Parathyroid adenoma (tissue), 2 donors: ENCODE measurements at regions not wholly inside any gene's neighbourhood (a gene's known extent, or its start where the extent isn't known, plus 50 kb on each side); places are given as distances from the start of the nearest gene placed in this dataset.

Experiments
- H2AFZ ChIP-seq: fragments of 300-600 bp; sonication (generic); one replicate; pipeline ENCODE4 v1.7.0; 2017; ENCODE audit warnings: antibody characterized with exemption, mild to moderate bottlenecking
- H3K27ac ChIP-seq: fragments of 300-600 bp; sonication (generic); one replicate; pipeline ENCODE4 v1.7.0; 2017
- H3K27me3 ChIP-seq: fragments of 300-600 bp; sonication (generic); one replicate; pipeline ENCODE4 v1.7.0; 2017; ENCODE audit warnings: low read length; ENCODE audit not compliant: control insufficient read depth, insufficient read depth
- H3K36me3 ChIP-seq: fragments of 300-600 bp; sonication (generic); one replicate; pipeline ENCODE4 v1.7.0; 2017; ENCODE audit warnings: low read length; ENCODE audit not compliant: control insufficient read depth, insufficient read depth
- H3K4me1 ChIP-seq: fragments of 300-600 bp; sonication (generic); one replicate; pipeline ENCODE4 v1.7.0; 2017; ENCODE audit warnings: control low read depth
- H3K4me2 ChIP-seq: fragments of 300-600 bp; sonication (generic); one replicate; pipeline ENCODE4 v1.7.0; 2017; ENCODE audit warnings: low read length
- H3K4me3 ChIP-seq: fragments of 300-600 bp; sonication (generic); one replicate; pipeline ENCODE4 v1.7.0; 2017; ENCODE audit warnings: low read depth, low read length
- H3K79me2 ChIP-seq: fragments of 300-600 bp; sonication (generic); one replicate; pipeline ENCODE4 v1.7.0; 2017; ENCODE audit warnings: control low read depth
- H3K9ac ChIP-seq: fragments of 300-600 bp; sonication (generic); one replicate; pipeline ENCODE4 v1.7.0; 2017; ENCODE audit warnings: mild to moderate bottlenecking
- H3K9me3 ChIP-seq: fragments of 300-600 bp; sonication (generic); one replicate; pipeline ENCODE4 v1.7.0; 2017; ENCODE audit warnings: low read length; ENCODE audit not compliant: control insufficient read depth
- CTCF ChIP-seq: fragments of 300-600 bp; sonication (generic); IDR thresholded peaks from one replicate; pipeline ENCODE4 v1.7.0; 2017; ENCODE audit warnings: antibody characterized with exemption, mild to moderate bottlenecking
- donor health status: primary hyperparathyroidism.

- no peaks in the 10 kb centered on the region for H3K27me3 ChIP-seq
- no peaks in the 10 kb centered on the region for H3K36me3 ChIP-seq
- no peak overlapping the region for H3K4me2 ChIP-seq
- no peaks in the 10 kb centered on the region for H3K4me1 ChIP-seq
- H3K27ac ChIP-seq: no peak overlapping the region
- H3K79me2 ChIP-seq: no peaks in the 10 kb centered on the region
- no peak for TF ChIP-seq CTCF
- no peak overlapping the region for H3K9ac ChIP-seq
- H2AFZ ChIP-seq: no peak overlapping the region
- no peaks in the 10 kb centered on the region for H3K9me3 ChIP-seq
- H3K4me3 ChIP-seq: no peak overlapping the region
These were observed 248.7 kb upstream of the SLC30A5 start for GRCh38 chr5:68845131-68845530.

- Histone ChIP-seq H3K4me2 (no peak overlapping the region), H3K79me2 (no peaks in the 10 kb centered on the region), H3K9ac (no peak overlapping the region), H2AFZ (no peak overlapping the region), H3K4me3 (no peak overlapping the region), H3K9me3 (no peaks in the 10 kb centered on the region), H3K27me3 (no peaks in the 10 kb centered on the region), H3K27ac (no peak overlapping the region), H3K4me1 (no peaks in the 10 kb centered on the region), H3K36me3 (no peaks in the 10 kb centered on the region)
- TF ChIP-seq CTCF: no peak
These were observed 247.0 kb upstream of the SLC30A5 start for GRCh38 chr5:68846828-68847227.

GRCh38 chr5:68848091-68848490 is 245.7 kb upstream of the SLC30A5 start:
- no peak for TF ChIP-seq CTCF
- H3K4me1 ChIP-seq: no peaks in the 10 kb centered on the region
- H3K36me3 ChIP-seq: no peaks in the 10 kb centered on the region
- H2AFZ ChIP-seq: no peak overlapping the region
- no peak overlapping the region for H3K4me3 ChIP-seq
- no peak overlapping the region for H3K4me2 ChIP-seq
- H3K27me3 ChIP-seq: no peaks in the 10 kb centered on the region
- H3K27ac ChIP-seq: no peak overlapping the region
- H3K9ac ChIP-seq: no peak overlapping the region
- no peaks in the 10 kb centered on the region for H3K79me2 ChIP-seq
- H3K9me3 ChIP-seq: no peaks in the 10 kb centered on the region

GRCh38 chr5:68849103-68849502 is 244.7 kb upstream of the SLC30A5 start:
- Histone ChIP-seq H3K27ac (no peak overlapping the region), H3K4me2 (no peak overlapping the region), H3K9me3 (no peaks in the 10 kb centered on the region), H3K9ac (no peak overlapping the region), H2AFZ (no peak overlapping the region), H3K4me1 (no peaks in the 10 kb centered on the region), H3K36me3 (no peaks in the 10 kb centered on the region), H3K4me3 (no peak overlapping the region), H3K27me3 (no peaks in the 10 kb centered on the region), H3K79me2 (no peaks in the 10 kb centered on the region)
- no peak for TF ChIP-seq CTCF

GRCh38 chr5:68849906-68850305 is 243.9 kb upstream of the SLC30A5 start:
- TF ChIP-seq CTCF: no peak
- Histone ChIP-seq H3K27me3 (no peaks in the 10 kb centered on the region), H3K4me2 (no peak overlapping the region), H2AFZ (no peak overlapping the region), H3K36me3 (no peaks in the 10 kb centered on the region), H3K9me3 (no peaks in the 10 kb centered on the region), H3K4me3 (no peak overlapping the region), H3K27ac (no peak overlapping the region), H3K79me2 (no peaks in the 10 kb centered on the region), H3K9ac (no peak overlapping the region), H3K4me1 (no peaks in the 10 kb centered on the region)
